Gastroesophageal sphincter (tissue), 4 donors: ENCODE measurements at regions not wholly inside any gene's neighbourhood (a gene's known extent, or its start where the extent isn't known, plus 50 kb on each side); places are given as distances from the start of the nearest gene placed in this dataset.
"Not testable (repeated sequence)": the region's sequence is repeated elsewhere in the genome, so short reads cannot be mapped to it uniquely, and the experiment has no call there.

Experiments used
- ATAC-seq: fragments of 150-250 bp; one replicate; pipeline ENCODE4 v1.9.1; 2016; ENCODE audit warnings: mild to moderate bottlenecking, moderate library complexity
- H3K27ac ChIP-seq, 4 donors: fragments of 200-600 bp; sonication (generic) in 3 of 4; 1 replicate in 3 of 4; 2 replicates in 1 of 4; pipeline ENCODE4 v1.5.1; 2016 to 2019
- H3K27me3 ChIP-seq: fragments of 200-600 bp; sonication (generic); one replicate; pipeline ENCODE4 v1.5.1; 2019
- H3K36me3 ChIP-seq, 2 donors: fragments of 200-600 bp; sonication (generic); one replicate each; pipeline ENCODE4 v1.5.1; 2019; ENCODE audit warnings: control low read depth in 1 of 2
- H3K4me1 ChIP-seq, 3 donors: fragments of 200-600 bp; sonication (generic); 1 replicate in 2 of 3; 2 replicates in 1 of 3; pipeline ENCODE4 v1.5.1; 2016 to 2019; ENCODE audit warnings: control low read depth in 2 of 3
- H3K4me3 ChIP-seq, 2 donors: fragments of 200-600 bp; sonication (generic); one replicate each; pipeline ENCODE4 v1.5.1; 2019; ENCODE audit warnings: mild to moderate bottlenecking in 1 of 2, moderate library complexity in 1 of 2
- H3K9me3 ChIP-seq, 3 donors: fragments of 200-600 bp; sonication (generic); one replicate each; pipeline ENCODE4 v1.5.1; 2017 to 2019; ENCODE audit warnings: control low read depth in 2 of 3
- CTCF ChIP-seq, 4 experiments: fragments of 200-600 bp in 2 of 4; fragments of 450-650 bp in 2 of 4; sonication (generic) in 1 of 4; IDR thresholded peaks; one replicate each; pipeline ENCODE4 v1.5.1; 2017 to 2019; ENCODE audit warnings: antibody characterized with exemption in 4 of 4, mild to moderate bottlenecking in 2 of 4, moderate library complexity in 2 of 4
- EP300 ChIP-seq: sonication (generic); formaldehyde crosslinking; IDR thresholded peaks from one replicate; pipeline ENCODE4 v1.6.1; 2017; ENCODE audit warnings: antibody characterized with exemption, mild to moderate bottlenecking
- POLR2A ChIP-seq, 2 donors: fragments of 450-650 bp; IDR thresholded peaks; one replicate each; pipeline ENCODE4 v1.6.1; 2017; ENCODE audit warnings: antibody characterized with exemption in 2 of 2, mild to moderate bottlenecking in 2 of 2, moderate library complexity in 1 of 2
- POLR2AphosphoS5 ChIP-seq: sonication (generic); formaldehyde crosslinking; IDR thresholded peaks from one replicate; pipeline ENCODE4 v1.6.1; 2017; ENCODE audit warnings: antibody characterized with exemption
- WGBS, 2 donors: methylation state at CpG; one replicate each; pipeline ENCODE4 v1.1.5; 2018; ENCODE audit warnings: low coverage in 1 of 2; 5-methylcytosine and 5-hydroxymethylcytosine counted together

GRCh38 chr13:99677116-99677951 lies 176.1 kb downstream of the TM9SF2 start:
- TF ChIP-seq CTCF (IDR thresholded peaks at IDR 0.05) (no peak), EP300 (no peak), POLR2A (IDR thresholded peaks at IDR 0.05) (no peak), POLR2AphosphoS5 (no peak)
- no peak for ATAC-seq
- Histone ChIP-seq H3K27ac (no peak overlapping the region), H3K4me3 (no peak overlapping the region), H3K4me1 (peaks cover 0 to 16% (median 4%) of the 10 kb centered on the region in 3 donors), H3K27me3 (no peaks in the 10 kb centered on the region), H3K9me3 (no peaks in the 10 kb centered on the region), H3K36me3 (no peaks in the 10 kb centered on the region)
- 13 to 20% methylated on average over 8 of the region's 8 CpGs for WGBS, 2 donors

GRCh38 chr13:99671746-99672145 lies 170.5 kb downstream of the TM9SF2 start:
- Histone ChIP-seq H3K27me3 (no peaks in the 10 kb centered on the region), H3K4me3 (no peak overlapping the region), H3K4me1 (peaks cover 0 to 6% (median 0%) of the 10 kb centered on the region in 3 donors), H3K36me3 (no peaks in the 10 kb centered on the region), H3K27ac (no peak overlapping the region), H3K9me3 (no peaks in the 10 kb centered on the region)
- no peak for TF ChIP-seq CTCF (IDR thresholded peaks at IDR 0.05)
- no peak for TF ChIP-seq EP300
- TF ChIP-seq POLR2A (IDR thresholded peaks at IDR 0.05), result no peak
- TF ChIP-seq POLR2AphosphoS5, result no peak
- ATAC-seq, result no peak
- 98 to 100% methylated on average over 1 to 4 of the region's 4 CpGs for WGBS, 2 donors

GRCh38 chr13:99669096-99669495 lies 167.8 kb downstream of the TM9SF2 start:
- H3K36me3 ChIP-seq, ATAC-seq, H3K4me3 ChIP-seq, H3K9me3 ChIP-seq, H3K27me3 ChIP-seq, H3K4me1 ChIP-seq, H3K27ac ChIP-seq: not testable (repeated sequence)
- 57 to 83% methylated on average over 1 to 8 of the region's 8 CpGs for WGBS, 2 donors

GRCh38 chr13:99666146-99666805 lies 165.0 kb downstream of the TM9SF2 start:
- no peaks in the 10 kb centered on the region for H3K4me1 ChIP-seq
- no peak for ATAC-seq
- TF ChIP-seq CTCF (IDR thresholded peaks at IDR 0.05) (no peak), POLR2AphosphoS5 (no peak), EP300 (no peak), POLR2A (IDR thresholded peaks at IDR 0.05) (no peak)
- no peak overlapping the region for H3K27ac ChIP-seq
- H3K9me3 ChIP-seq, result no peaks in the 10 kb centered on the region
- no peaks in the 10 kb centered on the region for H3K36me3 ChIP-seq
- no peak overlapping the region for H3K4me3 ChIP-seq
- 94 to 100% methylated on average over 1 to 7 of the region's 8 CpGs for WGBS, 2 donors
- H3K27me3 ChIP-seq, result no peaks in the 10 kb centered on the region

- Histone ChIP-seq H3K27ac (no peak overlapping the region), H3K27me3 (no peaks in the 10 kb centered on the region), H3K36me3 (no peaks in the 10 kb centered on the region), H3K9me3 (no peaks in the 10 kb centered on the region), H3K4me3 (no peak overlapping the region), H3K4me1 (no peaks in the 10 kb centered on the region)
- ATAC-seq, result no peak
- WGBS, 2 donors, result 88 to 89% methylated on average over 9 of the region's 9 CpGs
- TF ChIP-seq EP300, result no peak
- TF ChIP-seq POLR2AphosphoS5, result no peak
- no peak for TF ChIP-seq POLR2A (IDR thresholded peaks at IDR 0.05)
- TF ChIP-seq CTCF (IDR thresholded peaks at IDR 0.05), result no peak
Measured at GRCh38 chr13:99665711-99666110, 164.4 kb downstream of the TM9SF2 start.
